OCI-LY3 (cell line): ENCODE measurements at regions not wholly inside any gene's neighbourhood (a gene's known extent, or its start where the extent isn't known, plus 50 kb on each side); places are given as distances from the start of the nearest gene placed in this dataset.

Experiments used
- CTCF ChIP-seq: fragments of 200-600, 300-600 bp; sonication (generic); IDR thresholded peaks from 2 replicates; pipeline ENCODE4 v1.5.1; 2014; ENCODE audit warnings: antibody characterized with exemption, low read length, low read depth
- EZH2phosphoT487 ChIP-seq: fragments of 200-600 bp; shearing (Covaris generic); IDR thresholded peaks from 2 replicates; pipeline ENCODE4 v1.6.1; 2018; ENCODE audit warnings: antibody characterized with exemption, mixed run types, low read depth

- TF ChIP-seq CTCF (no peak), EZH2phosphoT487 (no peak)
Measured at GRCh38 chr1:194208674-194209073, 1022.3 kb upstream of the B3GALT2 start.
